Upper lobe of left lung (tissue), 4 donors: ENCODE measurements at regions not wholly inside any gene's neighbourhood (a gene's known extent, or its start where the extent isn't known, plus 50 kb on each side); places are given as distances from the start of the nearest gene placed in this dataset.

Experiments
- POLR2A ChIP-seq, 4 donors: fragments of 450-650 bp; IDR thresholded peaks; one replicate each; pipeline ENCODE4 v1.5.1; 2016 to 2017; ENCODE audit warnings: antibody characterized with exemption in 4 of 4, mild to moderate bottlenecking in 2 of 4
- POLR2AphosphoS5 ChIP-seq, 2 donors: sonication (generic); formaldehyde crosslinking; IDR thresholded peaks; one replicate each; pipeline ENCODE4 v1.5.1; 2017; ENCODE audit warnings: antibody characterized with exemption in 2 of 2
- TF ChIP-seq, protein P1 (sequence below), 6 experiments: fragments of 450-650 bp in 4 of 6; fragments of 200-600 bp in 2 of 6; sonication (generic) in 2 of 6; IDR thresholded peaks; one replicate each; pipeline ENCODE4 v1.5.1; 2016 to 2019; ENCODE audit warnings: antibody characterized with exemption in 6 of 6

DNA sequence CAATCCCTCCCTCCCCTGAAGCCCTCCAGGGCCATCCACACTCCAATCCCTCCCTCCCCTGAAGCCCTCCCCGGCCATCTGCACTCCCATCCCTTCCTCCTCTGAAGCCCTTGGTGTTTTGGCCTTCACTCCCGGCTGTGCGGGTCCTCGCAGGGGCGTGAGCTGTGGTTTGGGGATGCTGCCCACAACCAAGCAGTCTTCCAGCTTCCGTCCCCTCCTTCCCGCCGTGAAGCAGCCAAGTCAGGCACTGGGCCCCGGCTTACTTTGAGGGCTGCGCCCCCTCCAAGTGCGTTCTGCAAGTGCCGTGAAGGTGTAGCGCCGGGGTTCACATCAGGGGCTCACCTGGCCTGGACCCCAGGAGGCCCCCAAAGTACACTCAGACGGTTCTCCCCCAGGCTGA, 335.9 kb downstream of the BRD1 start:
- TF ChIP-seq POLR2A (IDR thresholded peaks at IDR 0.05) (no peak), POLR2AphosphoS5 (IDR thresholded peaks at IDR 0.05) (no peak)
- TF ChIP-seq, protein P1, sequence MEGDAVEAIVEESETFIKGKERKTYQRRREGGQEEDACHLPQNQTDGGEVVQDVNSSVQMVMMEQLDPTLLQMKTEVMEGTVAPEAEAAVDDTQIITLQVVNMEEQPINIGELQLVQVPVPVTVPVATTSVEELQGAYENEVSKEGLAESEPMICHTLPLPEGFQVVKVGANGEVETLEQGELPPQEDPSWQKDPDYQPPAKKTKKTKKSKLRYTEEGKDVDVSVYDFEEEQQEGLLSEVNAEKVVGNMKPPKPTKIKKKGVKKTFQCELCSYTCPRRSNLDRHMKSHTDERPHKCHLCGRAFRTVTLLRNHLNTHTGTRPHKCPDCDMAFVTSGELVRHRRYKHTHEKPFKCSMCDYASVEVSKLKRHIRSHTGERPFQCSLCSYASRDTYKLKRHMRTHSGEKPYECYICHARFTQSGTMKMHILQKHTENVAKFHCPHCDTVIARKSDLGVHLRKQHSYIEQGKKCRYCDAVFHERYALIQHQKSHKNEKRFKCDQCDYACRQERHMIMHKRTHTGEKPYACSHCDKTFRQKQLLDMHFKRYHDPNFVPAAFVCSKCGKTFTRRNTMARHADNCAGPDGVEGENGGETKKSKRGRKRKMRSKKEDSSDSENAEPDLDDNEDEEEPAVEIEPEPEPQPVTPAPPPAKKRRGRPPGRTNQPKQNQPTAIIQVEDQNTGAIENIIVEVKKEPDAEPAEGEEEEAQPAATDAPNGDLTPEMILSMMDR (IDR thresholded peaks at IDR 0.05): no peak
